H1 (cell line): ENCODE measurements at regions not wholly inside any gene's neighbourhood (a gene's known extent, or its start where the extent isn't known, plus 50 kb on each side); places are given as distances from the start of the nearest gene placed in this dataset.

Source experiments
- CTCF ChIA-PET: fragments of 300-600 bp; sonication (Branson Sonifier 250); formaldehyde crosslinking; loops from one replicate; lab custom pipeline; 2021; ENCODE audit not compliant: partially characterized antibody; lab: Charles Lee
- POLR2A ChIA-PET: fragments of 300-600 bp; sonication (Branson Sonifier 250); formaldehyde crosslinking; loops from one replicate; lab custom pipeline; 2021; ENCODE audit warnings: inconsistent platforms; ENCODE audit not compliant: partially characterized antibody; lab: Charles Lee
- DNase-seq, 2 experiments: peaks; one replicate each; pipeline versions ENCODE4 v3.0.0 to v3.0.0-alpha.2; 2010 to 2022; ENCODE audit warnings: low spot score in 2 of 2, low read depth in 1 of 2, mixed read lengths in 1 of 2
- FAIRE-seq: peaks from 2 replicates; lab custom pipeline; 2011; peaks lifted over from hg19 to GRCh38; lab: Jason Lieb, UNC
- H2AFZ ChIP-seq: 2 replicates; pipeline ENCODE4 v1.8.1; 2012; ENCODE audit warnings: low read length, inconsistent platforms
- H2AK5ac ChIP-seq: 2 replicates; pipeline ENCODE4 v1.6.1; 2013; ENCODE audit warnings: low read depth, low read length
- H2BK120ac ChIP-seq: replicated peaks from 2 replicates; pipeline ENCODE3; 2013; ENCODE audit warnings: low read depth, low read length, inconsistent platforms
- H2BK12ac ChIP-seq: 2 replicates; pipeline ENCODE4 v1.6.1; 2013; ENCODE audit warnings: low read depth, low read length
- H2BK15ac ChIP-seq: 2 replicates; pipeline ENCODE4 v1.6.1; 2013; ENCODE audit warnings: low read length
- H2BK20ac ChIP-seq: 2 replicates; pipeline ENCODE4 v1.6.1; 2013; ENCODE audit warnings: low read length
- H2BK5ac ChIP-seq: 2 replicates; pipeline ENCODE4 v1.6.1; 2013; ENCODE audit warnings: low read depth, low read length
- H3K14ac ChIP-seq: 2 replicates; pipeline ENCODE4 v1.6.1; 2013; ENCODE audit warnings: inconsistent platforms; ENCODE audit not compliant: insufficient read length
- H3K18ac ChIP-seq: 2 replicates; pipeline ENCODE4 v1.6.1; 2013; ENCODE audit warnings: low read length; ENCODE audit errors: extremely low read depth
- H3K23ac ChIP-seq: 2 replicates; pipeline ENCODE4 v1.6.1; 2013; ENCODE audit warnings: inconsistent platforms; ENCODE audit not compliant: insufficient read length
- H3K23me2 ChIP-seq: 2 replicates; pipeline ENCODE4 v1.6.1; 2013; ENCODE audit warnings: low read depth, low read length
- H3K27ac ChIP-seq: 2 replicates; pipeline ENCODE4 v1.6.1; 2011; ENCODE audit warnings: low read depth, low read length, inconsistent platforms
- H3K27me3 ChIP-seq, 4 experiments: replicated peaks in 1 of 4; 1 replicate in 1 of 4; 2 replicates in 3 of 4; pipeline versions ENCODE4 v1.6.1 to v1.8.1; 2011 to 2013; ENCODE audit warnings: low read length in 3 of 4, mild to moderate bottlenecking in 3 of 4, inconsistent platforms in 2 of 4, mixed read lengths in 2 of 4, moderate library complexity in 1 of 4; ENCODE audit not compliant: control insufficient read depth in 3 of 4, insufficient read depth in 3 of 4; ENCODE audit errors: extremely low read depth in 1 of 4
- H3K36me3 ChIP-seq, 4 experiments: 2 replicates each; pipeline versions ENCODE4 v1.6.1 to v1.8.1; 2011 to 2013; ENCODE audit warnings: mild to moderate bottlenecking in 4 of 4, low read length in 3 of 4, moderate library complexity in 2 of 4, control low read depth in 1 of 4, inconsistent platforms in 1 of 4; ENCODE audit not compliant: insufficient read depth in 4 of 4, control insufficient read depth in 2 of 4
- H3K4ac ChIP-seq: replicated peaks from 2 replicates; pipeline ENCODE3; 2013; ENCODE audit warnings: low read length, low read depth, mixed read lengths, inconsistent platforms; ENCODE audit not compliant: insufficient read length
- H3K4me1 ChIP-seq, 4 experiments: replicated peaks in 1 of 4; 1 replicate in 1 of 4; 2 replicates in 3 of 4; pipeline versions ENCODE4 v1.6.1 to v1.8.1; 2011 to 2013; ENCODE audit warnings: low read length in 3 of 4, inconsistent platforms in 2 of 4, mixed read lengths in 1 of 4; ENCODE audit not compliant: insufficient read depth in 4 of 4, control insufficient read depth in 3 of 4
- H3K4me2 ChIP-seq, 2 experiments: 2 replicates each; pipeline versions ENCODE4 v1.6.1 to v1.8.1; 2011 to 2013; ENCODE audit warnings: low read depth in 2 of 2, low read length in 2 of 2, control low read depth in 1 of 2, inconsistent platforms in 1 of 2, mild to moderate bottlenecking in 1 of 2; ENCODE audit not compliant: insufficient read depth in 1 of 2
- H3K4me3 ChIP-seq, 4 experiments: fragments of 200-600, 300-600 bp in 1 of 4; sonication (generic), shearing (Covaris generic), sonication (Bioruptor Twin) in 1 of 4; 2 replicates each; pipeline versions ENCODE4 v1.5.1 to v1.8.1; 2011 to 2016; ENCODE audit warnings: low read length in 4 of 4, low read depth in 3 of 4, control low read depth in 2 of 4, inconsistent platforms in 2 of 4, mild to moderate bottlenecking in 2 of 4, mixed read lengths in 1 of 4, moderate library complexity in 1 of 4; ENCODE audit not compliant: insufficient read depth in 2 of 4; ENCODE audit errors: extremely low read depth in 1 of 4
- H3K56ac ChIP-seq: replicated peaks from 2 replicates; pipeline ENCODE3; 2013; ENCODE audit warnings: low read depth, mild to moderate bottlenecking, mixed read lengths, low read length, inconsistent platforms; ENCODE audit not compliant: insufficient read length
- H3K79me1 ChIP-seq: 2 replicates; pipeline ENCODE4 v1.6.1; 2013; ENCODE audit warnings: low read depth, low read length, control low read depth
- H3K79me2 ChIP-seq, 2 experiments: 2 replicates each; pipeline versions ENCODE4 v1.6.1 to v1.8.1; 2012 to 2013; ENCODE audit warnings: low read length in 2 of 2, mild to moderate bottlenecking in 2 of 2, inconsistent platforms in 1 of 2; ENCODE audit not compliant: insufficient read depth in 2 of 2, control insufficient read depth in 1 of 2
- H3K9ac ChIP-seq, 4 experiments: replicated peaks in 1 of 4; 1 replicate in 1 of 4; 2 replicates in 3 of 4; pipeline versions ENCODE4 v1.6.1 to v1.8.1; 2011 to 2013; ENCODE audit warnings: low read depth in 3 of 4, low read length in 3 of 4, control low read depth in 2 of 4, mild to moderate bottlenecking in 2 of 4, moderate library complexity in 2 of 4, inconsistent platforms in 1 of 4; ENCODE audit errors: extremely low read depth in 1 of 4
- H3K9me3 ChIP-seq, 2 experiments: 2 replicates each; pipeline versions ENCODE4 v1.6.1 to v1.8.1; 2012 to 2013; ENCODE audit warnings: mild to moderate bottlenecking in 2 of 2, moderate library complexity in 2 of 2, control low read depth in 1 of 2, inconsistent platforms in 1 of 2, low read depth in 1 of 2, low read length in 1 of 2, mixed read lengths in 1 of 2; ENCODE audit not compliant: insufficient read depth in 2 of 2
- H4K20me1 ChIP-seq, 2 experiments: replicated peaks in 1 of 2; 2 replicates each; pipeline versions ENCODE3 to v1.8.1; 2011 to 2013; ENCODE audit warnings: inconsistent platforms in 2 of 2, low read length in 2 of 2, mild to moderate bottlenecking in 1 of 2; ENCODE audit not compliant: insufficient read depth in 2 of 2, control insufficient read depth in 1 of 2
- H4K5ac ChIP-seq: 2 replicates; pipeline ENCODE4 v1.6.1; 2013; ENCODE audit warnings: low read length, low read depth, mixed read lengths, inconsistent platforms; ENCODE audit not compliant: insufficient read length
- H4K8ac ChIP-seq: 2 replicates; pipeline ENCODE4 v1.8.0; 2013; ENCODE audit warnings: mild to moderate bottlenecking, moderate library complexity, low read length, inconsistent platforms; ENCODE audit not compliant: insufficient read depth; ENCODE audit errors: extremely low read depth
- H4K91ac ChIP-seq: replicated peaks from 2 replicates; pipeline ENCODE3; 2013; ENCODE audit warnings: low read length, mixed read lengths, inconsistent platforms; ENCODE audit not compliant: insufficient read length
- SP1 ChIP-seq: IDR thresholded peaks from 2 replicates; pipeline ENCODE4 v1.6.1; 2011; ENCODE audit warnings: low read depth, low read length
- WGBS, 2 experiments: shearing (Covaris generic) in 1 of 2; methylation state at CpG; one replicate each; pipeline versions ENCODE4 v1.1.6 to v1.1.7; 2013 to 2015; ENCODE audit warnings: low lambda C conversion rate in 2 of 2, mixed read lengths in 2 of 2, inconsistent platforms in 1 of 2, low coverage in 1 of 2, missing lambda C conversion rate in 1 of 2; ENCODE audit not compliant: insufficient replicate concordance in 2 of 2, insufficient coverage in 1 of 2, insufficient read length in 1 of 2; ENCODE audit errors: extremely low coverage in 1 of 2, missing lambda C conversion rate in 1 of 2; 5-methylcytosine and 5-hydroxymethylcytosine counted together

GRCh38 chr11:13868710-13869397 is 93.7 kb upstream of the SPON1 start:
- CTCF ChIA-PET: interaction anchor here (0.7 to 1.1 kb wide), 4 partner anchors 18 to 96 kb away, joined by 3 read pairs; no protein-coding TSS in a partner anchor
- Histone ChIP-seq H3K4me3 (no peak overlapping the region), H3K23ac (no peak overlapping the region), H3K9ac (no peak overlapping the region), H2BK120ac (no peak overlapping the region), H3K79me2 (no peaks in the 10 kb centered on the region), H3K56ac (peak overlapping the region; percentile 4), H3K23me2 (peaks cover 2% of the 10 kb centered on the region), H3K79me1 (no peaks in the 10 kb centered on the region), H3K9me3 (no peaks in the 10 kb centered on the region), H4K91ac (no peak overlapping the region), H3K27ac (no peak overlapping the region), H3K4me2 (no peak overlapping the region), H2BK15ac (no peak overlapping the region), H3K27me3 (no peaks in the 10 kb centered on the region; a peak in 1 of 7 replicates), H3K18ac (no peak overlapping the region), H2BK20ac (no peak overlapping the region), H3K36me3 (no peaks in the 10 kb centered on the region), H2AK5ac (no peak overlapping the region), H4K8ac (no peak overlapping the region), H4K20me1 (no peaks in the 10 kb centered on the region), H3K4ac (no peak overlapping the region), H2AFZ (no peak overlapping the region; the same call in 1 of the 2 replicates), H2BK5ac (no peak overlapping the region), H3K4me1 (peaks cover 0 to 5% (median 1%) of the 10 kb centered on the region in 4 experiments; a peak in 3 of 7 replicates), H3K14ac (no peak overlapping the region), H2BK12ac (no peak overlapping the region), H4K5ac (no peak overlapping the region)
- DNase-seq (no peak), FAIRE-seq (no peak)
- no peak for TF ChIP-seq SP1
- POLR2A ChIA-PET: no interaction called here
- 84% methylated on average over 2 of the region's 2 CpGs; no CpG with 5 or more reads in 1 of the 2 experiments for WGBS, 2 experiments
